ENCODE measurements at regions not wholly inside any gene's neighbourhood (a gene's known extent, or its start where the extent isn't known, plus 50 kb on each side); places are given as distances from the start of the nearest gene placed in this dataset.

DNA sequence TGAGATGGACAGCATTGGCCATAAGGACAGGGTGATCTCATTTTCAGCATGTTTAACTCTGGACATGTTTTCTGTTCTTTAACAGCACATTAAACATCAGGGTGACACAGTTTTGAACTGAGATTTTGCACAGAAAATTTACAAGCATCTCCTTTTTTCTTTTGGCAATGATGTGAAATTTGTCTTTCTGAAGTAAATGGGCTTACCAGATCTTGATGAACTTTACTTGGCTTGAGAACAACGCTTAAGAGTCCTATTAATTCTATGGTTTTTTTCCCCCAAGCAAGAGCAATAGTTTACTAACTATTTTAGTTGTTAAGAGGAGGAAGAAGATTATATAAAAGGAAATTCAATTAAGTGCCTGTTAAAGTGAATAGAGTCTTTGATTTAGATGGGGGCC, 491.0 kb downstream of the SNAPC1 start:
- DNase-seq (ENCODE audit: extremely low read depth, insufficient read length): no peak
- TF ChIP-seq CTCF (IDR thresholded peaks at IDR 0.05; ENCODE audit: insufficient read depth, low read length, poor library complexity, severe bottlenecking): no peak
- Histone ChIP-seq H3K27me3 (replicated peaks; ENCODE audit: control insufficient read depth, insufficient read depth, low read length) (no peaks in the 10 kb centered on the region), H3K36me3 (ENCODE audit: control insufficient read depth, insufficient read depth, low read length) (no peaks in the 10 kb centered on the region), H3K4me3 (replicated peaks; ENCODE audit: low read depth, low read length) (no peak overlapping the region)

DNA sequence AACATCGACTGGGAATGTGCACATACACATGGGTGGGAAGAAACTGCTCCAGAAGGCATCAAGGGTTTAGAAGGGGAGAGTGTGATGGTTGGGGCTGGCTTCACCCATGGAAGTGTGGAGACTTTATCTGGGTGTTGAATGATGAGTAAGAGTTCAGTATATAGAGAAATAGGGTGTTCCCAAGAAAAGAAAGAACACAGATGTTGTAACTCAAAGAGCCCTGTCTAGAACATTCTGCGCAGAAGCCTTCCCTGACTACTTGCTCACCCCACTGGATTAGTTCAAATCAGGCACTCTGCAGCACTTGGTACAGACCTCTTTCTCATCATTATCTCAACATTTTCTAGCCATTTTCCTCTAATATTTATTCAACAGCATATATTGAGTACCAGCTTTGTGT, 491.7 kb downstream of the SNAPC1 start:
- Histone ChIP-seq H3K36me3 (ENCODE audit: control insufficient read depth, insufficient read depth, low read length) (no peaks in the 10 kb centered on the region), H3K4me3 (replicated peaks; ENCODE audit: low read depth, low read length) (no peak overlapping the region), H3K27me3 (replicated peaks; ENCODE audit: control insufficient read depth, insufficient read depth, low read length) (no peaks in the 10 kb centered on the region)
- TF ChIP-seq CTCF (IDR thresholded peaks at IDR 0.05; ENCODE audit: insufficient read depth, low read length, poor library complexity, severe bottlenecking): no peak
- no peak for DNase-seq (ENCODE audit: extremely low read depth, insufficient read length)

DNA sequence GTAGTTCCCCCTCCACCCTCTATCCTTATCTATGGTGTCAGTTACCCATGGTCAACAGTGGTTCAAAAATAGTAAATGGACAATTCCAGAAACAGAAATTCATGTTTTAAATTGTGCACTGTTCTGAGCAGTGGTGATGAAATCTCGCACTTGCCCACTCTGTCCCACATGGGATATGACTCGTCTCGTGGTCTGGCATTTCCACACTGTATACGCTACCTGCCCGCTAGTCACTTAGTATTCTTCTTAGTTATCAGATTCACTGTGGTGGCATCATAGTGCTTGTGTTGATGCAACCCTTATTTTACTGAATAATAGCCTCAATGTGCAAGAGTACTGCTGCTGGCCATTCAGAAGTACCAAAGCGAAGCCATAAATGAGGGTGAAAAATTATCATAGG, 507.0 kb downstream of the SNAPC1 start:
- H3K36me3 ChIP-seq (ENCODE audit: control insufficient read depth, insufficient read depth, low read length): no peaks in the 10 kb centered on the region
- DNase-seq (ENCODE audit: extremely low read depth, insufficient read length): no peak
- H3K4me3 ChIP-seq (replicated peaks; ENCODE audit: low read depth, low read length): no peak overlapping the region
- H3K27me3 ChIP-seq (replicated peaks; ENCODE audit: control insufficient read depth, insufficient read depth, low read length): no peaks in the 10 kb centered on the region
- no peak for TF ChIP-seq CTCF (IDR thresholded peaks at IDR 0.05; ENCODE audit: insufficient read depth, low read length, poor library complexity, severe bottlenecking)

- TF ChIP-seq CTCF (IDR thresholded peaks at IDR 0.05; ENCODE audit: insufficient read depth, low read length, poor library complexity, severe bottlenecking): no peak
- H3K36me3 ChIP-seq (ENCODE audit: control insufficient read depth, insufficient read depth, low read length): no peaks in the 10 kb centered on the region
- H3K27me3 ChIP-seq (replicated peaks; ENCODE audit: control insufficient read depth, insufficient read depth, low read length): no peaks in the 10 kb centered on the region
- DNase-seq (ENCODE audit: extremely low read depth, insufficient read length): no peak
- no peak overlapping the region for H3K4me3 ChIP-seq (replicated peaks; ENCODE audit: low read depth, low read length)
These were observed 508.0 kb downstream of the SNAPC1 start for GRCh38 chr14:62270236-62270635.

- H3K4me3 ChIP-seq (replicated peaks; ENCODE audit: low read depth, low read length): no peak overlapping the region
- no peaks in the 10 kb centered on the region for H3K27me3 ChIP-seq (replicated peaks; ENCODE audit: control insufficient read depth, insufficient read depth, low read length)
- no peaks in the 10 kb centered on the region for H3K36me3 ChIP-seq (ENCODE audit: control insufficient read depth, insufficient read depth, low read length)
- no peak for TF ChIP-seq CTCF (IDR thresholded peaks at IDR 0.05; ENCODE audit: insufficient read depth, low read length, poor library complexity, severe bottlenecking)
- no peak for DNase-seq (ENCODE audit: extremely low read depth, insufficient read length)
These were observed 518.1 kb downstream of the SNAPC1 start for GRCh38 chr14:62280366-62280765.

- Histone ChIP-seq H3K27me3 (replicated peaks; ENCODE audit: control insufficient read depth, insufficient read depth, low read length) (no peaks in the 10 kb centered on the region), H3K4me3 (replicated peaks; ENCODE audit: low read depth, low read length) (no peak overlapping the region), H3K36me3 (ENCODE audit: control insufficient read depth, insufficient read depth, low read length) (no peaks in the 10 kb centered on the region)
- no peak for TF ChIP-seq CTCF (IDR thresholded peaks at IDR 0.05; ENCODE audit: insufficient read depth, low read length, poor library complexity, severe bottlenecking)
- DNase-seq (ENCODE audit: extremely low read depth, insufficient read length): no peak
These were observed 521.6 kb downstream of the SNAPC1 start for GRCh38 chr14:62283837-62284236.

Measured in GM06990 (cell line).